ENCODE measurements at regions not wholly inside any gene's neighbourhood (a gene's known extent, or its start where the extent isn't known, plus 50 kb on each side); places are given as distances from the start of the nearest gene placed in this dataset.

DNA sequence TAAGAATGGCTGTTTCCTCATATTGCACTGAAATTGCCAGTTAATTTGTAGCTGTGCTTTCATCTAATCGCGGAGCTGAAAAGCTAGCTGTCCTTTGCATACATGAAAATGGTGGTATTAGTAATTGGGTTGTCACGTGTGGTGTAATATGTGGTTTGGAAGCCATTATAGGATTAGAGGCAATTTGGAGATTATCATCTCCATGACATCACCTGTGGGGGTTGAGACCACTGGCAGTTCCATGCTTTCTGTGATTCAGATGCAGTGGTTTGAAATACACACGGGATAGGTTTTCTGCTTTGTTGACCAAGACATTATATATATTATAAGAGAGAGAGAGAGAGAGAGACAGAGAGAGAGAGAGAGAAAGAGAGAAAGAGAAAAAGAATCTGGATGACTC lies 180.8 kb downstream of the RAB11FIP2 start (continued):
- TF ChIP-seq, protein P1, sequence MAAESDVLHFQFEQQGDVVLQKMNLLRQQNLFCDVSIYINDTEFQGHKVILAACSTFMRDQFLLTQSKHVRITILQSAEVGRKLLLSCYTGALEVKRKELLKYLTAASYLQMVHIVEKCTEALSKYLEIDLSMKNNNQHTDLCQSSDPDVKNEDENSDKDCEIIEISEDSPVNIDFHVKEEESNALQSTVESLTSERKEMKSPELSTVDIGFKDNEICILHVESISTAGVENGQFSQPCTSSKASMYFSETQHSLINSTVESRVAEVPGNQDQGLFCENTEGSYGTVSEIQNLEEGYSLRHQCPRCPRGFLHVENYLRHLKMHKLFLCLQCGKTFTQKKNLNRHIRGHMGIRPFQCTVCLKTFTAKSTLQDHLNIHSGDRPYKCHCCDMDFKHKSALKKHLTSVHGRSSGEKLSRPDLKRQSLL (tag by site-specific recombination; IDR thresholded peaks at IDR 0.05): no peak
- TF ChIP-seq, protein P2, sequence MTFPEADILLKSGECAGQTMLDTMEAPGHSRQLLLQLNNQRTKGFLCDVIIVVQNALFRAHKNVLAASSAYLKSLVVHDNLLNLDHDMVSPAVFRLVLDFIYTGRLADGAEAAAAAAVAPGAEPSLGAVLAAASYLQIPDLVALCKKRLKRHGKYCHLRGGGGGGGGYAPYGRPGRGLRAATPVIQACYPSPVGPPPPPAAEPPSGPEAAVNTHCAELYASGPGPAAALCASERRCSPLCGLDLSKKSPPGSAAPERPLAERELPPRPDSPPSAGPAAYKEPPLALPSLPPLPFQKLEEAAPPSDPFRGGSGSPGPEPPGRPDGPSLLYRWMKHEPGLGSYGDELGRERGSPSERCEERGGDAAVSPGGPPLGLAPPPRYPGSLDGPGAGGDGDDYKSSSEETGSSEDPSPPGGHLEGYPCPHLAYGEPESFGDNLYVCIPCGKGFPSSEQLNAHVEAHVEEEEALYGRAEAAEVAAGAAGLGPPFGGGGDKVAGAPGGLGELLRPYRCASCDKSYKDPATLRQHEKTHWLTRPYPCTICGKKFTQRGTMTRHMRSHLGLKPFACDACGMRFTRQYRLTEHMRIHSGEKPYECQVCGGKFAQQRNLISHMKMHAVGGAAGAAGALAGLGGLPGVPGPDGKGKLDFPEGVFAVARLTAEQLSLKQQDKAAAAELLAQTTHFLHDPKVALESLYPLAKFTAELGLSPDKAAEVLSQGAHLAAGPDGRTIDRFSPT (tag by site-specific recombination; IDR thresholded peaks at IDR 0.05): peak; percentile 43; the same call in 1 of the 2 replicates
- TF ChIP-seq BCL11A (tag by site-specific recombination; IDR thresholded peaks at IDR 0.05; ENCODE audit: low read depth) (no peak), ZNF221 (tag by site-specific recombination; IDR thresholded peaks at IDR 0.05; ENCODE audit: borderline replicate concordance) (no peak), ZNF548 (tag by site-specific recombination; IDR thresholded peaks at IDR 0.05) (no peak), ZNF560 (tag by site-specific recombination; IDR thresholded peaks at IDR 0.05; ENCODE audit: borderline replicate concordance) (no peak), ZNF571 (tag by site-specific recombination; IDR thresholded peaks at IDR 0.05) (no peak), ZNF354C (tag by site-specific recombination; IDR thresholded peaks at IDR 0.05; ENCODE audit: borderline replicate concordance, low read depth) (no peak), ZNF433 (tag by site-specific recombination; IDR thresholded peaks at IDR 0.05; ENCODE audit: low read depth) (no peak), ZNF48 (tag by site-specific recombination; IDR thresholded peaks at IDR 0.05) (no peak), TCF7L2 (IDR thresholded peaks at IDR 0.05; ENCODE audit: borderline replicate concordance, low read depth, low read length) (0 out of 2 replicates have a peak, but pooled peaks have one; percentile 47), ZNF747 (tag by site-specific recombination; IDR thresholded peaks at IDR 0.05) (no peak), ZNF324 (tag by site-specific recombination; IDR thresholded peaks at IDR 0.05) (no peak), ZEB2 (tag by site-specific recombination; IDR thresholded peaks at IDR 0.05) (0 out of 2 replicates have a peak, but pooled peaks have one; percentile 23), ZNF701 (tag by site-specific recombination; IDR thresholded peaks at IDR 0.05) (no peak)
- TF ChIP-seq, protein P3, sequence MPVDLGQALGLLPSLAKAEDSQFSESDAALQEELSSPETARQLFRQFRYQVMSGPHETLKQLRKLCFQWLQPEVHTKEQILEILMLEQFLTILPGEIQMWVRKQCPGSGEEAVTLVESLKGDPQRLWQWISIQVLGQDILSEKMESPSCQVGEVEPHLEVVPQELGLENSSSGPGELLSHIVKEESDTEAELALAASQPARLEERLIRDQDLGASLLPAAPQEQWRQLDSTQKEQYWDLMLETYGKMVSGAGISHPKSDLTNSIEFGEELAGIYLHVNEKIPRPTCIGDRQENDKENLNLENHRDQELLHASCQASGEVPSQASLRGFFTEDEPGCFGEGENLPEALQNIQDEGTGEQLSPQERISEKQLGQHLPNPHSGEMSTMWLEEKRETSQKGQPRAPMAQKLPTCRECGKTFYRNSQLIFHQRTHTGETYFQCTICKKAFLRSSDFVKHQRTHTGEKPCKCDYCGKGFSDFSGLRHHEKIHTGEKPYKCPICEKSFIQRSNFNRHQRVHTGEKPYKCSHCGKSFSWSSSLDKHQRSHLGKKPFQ (tag by site-specific recombination; IDR thresholded peaks at IDR 0.05): no peak
- TF ChIP-seq, protein P4, sequence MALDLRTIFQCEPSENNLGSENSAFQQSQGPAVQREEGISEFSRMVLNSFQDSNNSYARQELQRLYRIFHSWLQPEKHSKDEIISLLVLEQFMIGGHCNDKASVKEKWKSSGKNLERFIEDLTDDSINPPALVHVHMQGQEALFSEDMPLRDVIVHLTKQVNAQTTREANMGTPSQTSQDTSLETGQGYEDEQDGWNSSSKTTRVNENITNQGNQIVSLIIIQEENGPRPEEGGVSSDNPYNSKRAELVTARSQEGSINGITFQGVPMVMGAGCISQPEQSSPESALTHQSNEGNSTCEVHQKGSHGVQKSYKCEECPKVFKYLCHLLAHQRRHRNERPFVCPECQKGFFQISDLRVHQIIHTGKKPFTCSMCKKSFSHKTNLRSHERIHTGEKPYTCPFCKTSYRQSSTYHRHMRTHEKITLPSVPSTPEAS (tag by site-specific recombination; IDR thresholded peaks at IDR 0.05): no peak
- TF ChIP-seq, protein P5, sequence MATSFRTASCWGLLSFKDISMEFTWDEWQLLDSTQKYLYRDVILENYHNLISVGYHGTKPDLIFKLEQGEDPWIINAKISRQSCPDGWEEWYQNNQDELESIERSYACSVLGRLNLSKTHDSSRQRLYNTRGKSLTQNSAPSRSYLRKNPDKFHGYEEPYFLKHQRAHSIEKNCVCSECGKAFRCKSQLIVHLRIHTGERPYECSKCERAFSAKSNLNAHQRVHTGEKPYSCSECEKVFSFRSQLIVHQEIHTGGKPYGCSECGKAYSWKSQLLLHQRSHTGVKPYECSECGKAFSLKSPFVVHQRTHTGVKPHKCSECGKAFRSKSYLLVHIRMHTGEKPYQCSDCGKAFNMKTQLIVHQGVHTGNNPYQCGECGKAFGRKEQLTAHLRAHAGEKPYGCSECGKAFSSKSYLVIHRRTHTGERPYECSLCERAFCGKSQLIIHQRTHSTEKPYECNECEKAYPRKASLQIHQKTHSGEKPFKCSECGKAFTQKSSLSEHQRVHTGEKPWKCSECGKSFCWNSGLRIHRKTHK (tag by site-specific recombination; IDR thresholded peaks at IDR 0.05): no peak
- TF ChIP-seq, protein P6, sequence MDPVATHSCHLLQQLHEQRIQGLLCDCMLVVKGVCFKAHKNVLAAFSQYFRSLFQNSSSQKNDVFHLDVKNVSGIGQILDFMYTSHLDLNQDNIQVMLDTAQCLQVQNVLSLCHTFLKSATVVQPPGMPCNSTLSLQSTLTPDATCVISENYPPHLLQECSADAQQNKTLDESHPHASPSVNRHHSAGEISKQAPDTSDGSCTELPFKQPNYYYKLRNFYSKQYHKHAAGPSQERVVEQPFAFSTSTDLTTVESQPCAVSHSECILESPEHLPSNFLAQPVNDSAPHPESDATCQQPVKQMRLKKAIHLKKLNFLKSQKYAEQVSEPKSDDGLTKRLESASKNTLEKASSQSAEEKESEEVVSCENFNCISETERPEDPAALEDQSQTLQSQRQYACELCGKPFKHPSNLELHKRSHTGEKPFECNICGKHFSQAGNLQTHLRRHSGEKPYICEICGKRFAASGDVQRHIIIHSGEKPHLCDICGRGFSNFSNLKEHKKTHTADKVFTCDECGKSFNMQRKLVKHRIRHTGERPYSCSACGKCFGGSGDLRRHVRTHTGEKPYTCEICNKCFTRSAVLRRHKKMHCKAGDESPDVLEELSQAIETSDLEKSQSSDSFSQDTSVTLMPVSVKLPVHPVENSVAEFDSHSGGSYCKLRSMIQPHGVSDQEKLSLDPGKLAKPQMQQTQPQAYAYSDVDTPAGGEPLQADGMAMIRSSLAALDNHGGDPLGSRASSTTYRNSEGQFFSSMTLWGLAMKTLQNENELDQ (tag by site-specific recombination; IDR thresholded peaks at IDR 0.05; ENCODE audit: low read depth): no peak
- TF ChIP-seq, protein P7, sequence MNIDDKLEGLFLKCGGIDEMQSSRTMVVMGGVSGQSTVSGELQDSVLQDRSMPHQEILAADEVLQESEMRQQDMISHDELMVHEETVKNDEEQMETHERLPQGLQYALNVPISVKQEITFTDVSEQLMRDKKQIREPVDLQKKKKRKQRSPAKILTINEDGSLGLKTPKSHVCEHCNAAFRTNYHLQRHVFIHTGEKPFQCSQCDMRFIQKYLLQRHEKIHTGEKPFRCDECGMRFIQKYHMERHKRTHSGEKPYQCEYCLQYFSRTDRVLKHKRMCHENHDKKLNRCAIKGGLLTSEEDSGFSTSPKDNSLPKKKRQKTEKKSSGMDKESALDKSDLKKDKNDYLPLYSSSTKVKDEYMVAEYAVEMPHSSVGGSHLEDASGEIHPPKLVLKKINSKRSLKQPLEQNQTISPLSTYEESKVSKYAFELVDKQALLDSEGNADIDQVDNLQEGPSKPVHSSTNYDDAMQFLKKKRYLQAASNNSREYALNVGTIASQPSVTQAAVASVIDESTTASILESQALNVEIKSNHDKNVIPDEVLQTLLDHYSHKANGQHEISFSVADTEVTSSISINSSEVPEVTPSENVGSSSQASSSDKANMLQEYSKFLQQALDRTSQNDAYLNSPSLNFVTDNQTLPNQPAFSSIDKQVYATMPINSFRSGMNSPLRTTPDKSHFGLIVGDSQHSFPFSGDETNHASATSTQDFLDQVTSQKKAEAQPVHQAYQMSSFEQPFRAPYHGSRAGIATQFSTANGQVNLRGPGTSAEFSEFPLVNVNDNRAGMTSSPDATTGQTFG (tag by site-specific recombination; IDR thresholded peaks at IDR 0.05; ENCODE audit: borderline replicate concordance): 0 out of 2 replicates have a peak, but pooled peaks have one; percentile 51
- TF ChIP-seq, protein P8, sequence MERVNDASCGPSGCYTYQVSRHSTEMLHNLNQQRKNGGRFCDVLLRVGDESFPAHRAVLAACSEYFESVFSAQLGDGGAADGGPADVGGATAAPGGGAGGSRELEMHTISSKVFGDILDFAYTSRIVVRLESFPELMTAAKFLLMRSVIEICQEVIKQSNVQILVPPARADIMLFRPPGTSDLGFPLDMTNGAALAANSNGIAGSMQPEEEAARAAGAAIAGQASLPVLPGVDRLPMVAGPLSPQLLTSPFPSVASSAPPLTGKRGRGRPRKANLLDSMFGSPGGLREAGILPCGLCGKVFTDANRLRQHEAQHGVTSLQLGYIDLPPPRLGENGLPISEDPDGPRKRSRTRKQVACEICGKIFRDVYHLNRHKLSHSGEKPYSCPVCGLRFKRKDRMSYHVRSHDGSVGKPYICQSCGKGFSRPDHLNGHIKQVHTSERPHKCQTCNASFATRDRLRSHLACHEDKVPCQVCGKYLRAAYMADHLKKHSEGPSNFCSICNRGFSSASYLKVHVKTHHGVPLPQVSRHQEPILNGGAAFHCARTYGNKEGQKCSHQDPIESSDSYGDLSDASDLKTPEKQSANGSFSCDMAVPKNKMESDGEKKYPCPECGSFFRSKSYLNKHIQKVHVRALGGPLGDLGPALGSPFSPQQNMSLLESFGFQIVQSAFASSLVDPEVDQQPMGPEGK (tag by site-specific recombination; IDR thresholded peaks at IDR 0.05): peak; percentile 58; the same call in 1 of the 2 replicates
